ENCODE measurements at regions not wholly inside any gene's neighbourhood (a gene's known extent, or its start where the extent isn't known, plus 50 kb on each side); places are given as distances from the start of the nearest gene placed in this dataset.

DNA sequence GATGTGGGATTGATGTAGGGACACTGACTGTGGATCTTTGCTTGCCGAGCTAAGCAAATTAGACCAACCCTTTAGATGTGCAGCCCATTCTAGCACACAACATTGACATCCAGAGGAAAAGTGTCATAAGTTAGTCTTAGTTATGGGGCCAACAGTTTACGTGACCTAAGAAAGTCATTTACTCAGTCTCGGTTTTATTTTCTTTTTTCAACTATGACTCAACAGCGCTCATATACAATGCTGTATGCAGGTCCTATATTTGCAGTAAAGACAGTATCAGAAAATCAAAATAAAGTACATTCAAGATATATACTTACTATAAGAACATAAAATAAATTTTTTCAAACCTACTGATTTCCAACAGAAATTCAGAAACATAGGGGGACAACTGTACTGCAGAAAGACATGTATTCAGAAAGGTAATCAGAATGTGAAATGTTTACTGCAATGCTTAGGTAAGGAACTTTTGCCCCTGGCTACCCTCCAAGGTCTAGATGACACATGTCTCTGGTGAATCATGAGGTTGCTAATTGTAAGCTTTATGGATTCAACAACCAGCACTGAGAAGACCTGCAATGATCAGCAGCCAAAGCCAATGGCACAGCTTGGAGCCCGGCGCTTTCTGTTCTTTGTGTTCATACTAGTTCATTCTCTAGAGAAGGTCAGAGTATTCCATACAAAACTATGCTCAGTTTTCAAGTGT lies 317.5 kb upstream of the CNTN6 start:
- H3K36me3 Mint-ChIP-seq (ENCODE audit: low read depth), result no peaks in the 10 kb centered on the region
- H3K27me3 Mint-ChIP-seq, result no peaks in the 10 kb centered on the region
- no peak overlapping the region for H3K4me3 Mint-ChIP-seq
- ATAC-seq (replicated peaks), result no peak
- no peak overlapping the region for H3K27ac Mint-ChIP-seq
- no peaks in the 10 kb centered on the region for H3K4me1 Mint-ChIP-seq
- peaks cover 3% of the 10 kb centered on the region for H3K9me3 Mint-ChIP-seq

DNA sequence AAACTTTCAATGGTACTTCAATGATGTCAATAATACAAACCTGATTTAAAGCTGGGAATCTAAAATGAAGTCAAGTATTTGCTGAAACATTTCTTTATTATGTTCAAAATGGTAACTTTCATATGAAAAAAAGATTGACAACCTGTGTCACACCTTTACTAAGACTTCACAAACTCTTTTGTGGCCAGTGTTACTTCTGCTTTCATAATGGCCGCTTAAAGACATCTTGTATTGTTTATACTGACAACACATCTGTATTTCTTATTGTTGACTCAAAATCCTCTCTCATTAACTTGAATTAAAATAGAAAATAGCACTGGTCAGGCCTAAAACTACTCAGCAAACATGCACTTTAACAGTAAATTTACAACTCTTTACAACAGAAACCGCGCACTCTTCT lies 312.3 kb upstream of the CNTN6 start:
- no peak overlapping the region for H3K27ac Mint-ChIP-seq
- ATAC-seq (replicated peaks), result no peak
- H3K9me3 Mint-ChIP-seq, result peaks cover 14% of the 10 kb centered on the region
- H3K4me3 Mint-ChIP-seq, result no peak overlapping the region
- no peaks in the 10 kb centered on the region for H3K27me3 Mint-ChIP-seq
- no peaks in the 10 kb centered on the region for H3K36me3 Mint-ChIP-seq (ENCODE audit: low read depth)
- no peaks in the 10 kb centered on the region for H3K4me1 Mint-ChIP-seq

DNA sequence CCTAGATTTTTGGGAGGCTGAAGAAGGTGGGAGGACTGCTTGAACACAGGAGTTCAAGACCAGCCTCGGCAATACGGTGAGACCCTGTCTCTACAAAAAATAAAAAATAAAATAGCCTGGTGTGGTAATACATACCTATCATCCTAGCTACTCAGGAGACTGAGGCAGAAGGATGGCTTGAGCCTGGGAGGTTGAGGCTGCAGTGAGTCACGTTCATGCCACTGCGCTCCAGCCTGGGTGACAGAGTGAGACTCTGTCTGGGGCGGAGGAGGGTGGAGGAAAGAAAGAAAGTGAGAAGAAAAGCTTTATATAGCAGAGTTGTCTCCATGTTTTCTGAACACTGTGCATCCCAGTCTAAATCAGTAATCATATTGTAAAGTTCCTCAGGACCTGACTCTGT lies 301.4 kb upstream of the CNTN6 start:
- Mint-ChIP-seq H3K9me3 (peaks cover 8% of the 10 kb centered on the region), H3K27me3 (no peaks in the 10 kb centered on the region), H3K27ac (no peak overlapping the region)

DNA sequence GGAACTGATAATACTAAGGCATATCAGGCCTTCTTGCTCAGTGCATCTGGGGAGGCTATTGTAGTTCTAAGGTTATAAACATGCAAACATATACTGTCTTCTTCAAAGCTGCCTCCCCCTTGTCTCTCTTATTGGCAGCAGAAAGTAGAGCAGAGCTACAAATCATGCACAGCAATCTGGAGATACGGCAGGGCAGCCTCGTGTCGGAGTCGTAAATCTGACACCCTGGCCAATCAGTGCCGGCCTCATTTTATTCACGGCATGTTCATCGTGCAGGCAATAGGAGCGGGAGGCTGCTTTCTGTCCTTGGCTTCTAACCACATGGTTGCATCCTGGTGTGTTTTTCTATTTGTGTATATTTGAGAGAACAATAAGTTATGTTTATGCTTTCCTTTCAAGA lies 300.2 kb upstream of the CNTN6 start:
- ATAC-seq (replicated peaks), result no peak
- no peak overlapping the region for H3K4me3 Mint-ChIP-seq
- H3K4me1 Mint-ChIP-seq, result no peaks in the 10 kb centered on the region
- no peaks in the 10 kb centered on the region for H3K27me3 Mint-ChIP-seq
- H3K27ac Mint-ChIP-seq, result no peak overlapping the region
- peaks cover 11% of the 10 kb centered on the region for H3K9me3 Mint-ChIP-seq
- no peaks in the 10 kb centered on the region for H3K36me3 Mint-ChIP-seq (ENCODE audit: low read depth)

More for the DNA sequence above, 301.4 kb upstream of the CNTN6 start:
- ATAC-seq (replicated peaks), result no peak
- H3K4me1 Mint-ChIP-seq, result no peaks in the 10 kb centered on the region
- no peak overlapping the region for H3K4me3 Mint-ChIP-seq
- no peaks in the 10 kb centered on the region for H3K36me3 Mint-ChIP-seq (ENCODE audit: low read depth)

DNA sequence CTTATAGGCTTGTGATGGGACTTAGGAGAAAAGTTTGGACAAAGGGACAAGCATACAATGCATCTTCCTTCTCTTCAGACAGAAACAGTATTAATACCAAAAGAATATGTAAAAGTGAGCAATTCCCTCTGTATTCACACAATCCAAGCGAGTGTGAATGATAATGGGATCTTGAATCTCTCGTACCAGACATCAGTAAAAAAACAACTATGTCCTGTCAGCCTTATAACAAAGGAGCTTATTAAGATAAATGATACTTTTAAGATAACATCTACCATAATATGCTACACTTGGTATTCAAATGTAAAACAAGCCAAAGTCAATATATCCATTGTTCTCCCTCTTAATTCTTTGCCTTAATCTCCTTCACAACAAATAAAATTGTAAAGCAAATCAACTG lies 288.6 kb upstream of the CNTN6 start:
- ATAC-seq (replicated peaks), result no peak
- Mint-ChIP-seq H3K4me1 (no peaks in the 10 kb centered on the region), H3K4me3 (no peak overlapping the region), H3K27me3 (no peaks in the 10 kb centered on the region), H3K27ac (no peak overlapping the region), H3K9me3 (peaks cover 14% of the 10 kb centered on the region), H3K36me3 (ENCODE audit: low read depth) (no peaks in the 10 kb centered on the region)

DNA sequence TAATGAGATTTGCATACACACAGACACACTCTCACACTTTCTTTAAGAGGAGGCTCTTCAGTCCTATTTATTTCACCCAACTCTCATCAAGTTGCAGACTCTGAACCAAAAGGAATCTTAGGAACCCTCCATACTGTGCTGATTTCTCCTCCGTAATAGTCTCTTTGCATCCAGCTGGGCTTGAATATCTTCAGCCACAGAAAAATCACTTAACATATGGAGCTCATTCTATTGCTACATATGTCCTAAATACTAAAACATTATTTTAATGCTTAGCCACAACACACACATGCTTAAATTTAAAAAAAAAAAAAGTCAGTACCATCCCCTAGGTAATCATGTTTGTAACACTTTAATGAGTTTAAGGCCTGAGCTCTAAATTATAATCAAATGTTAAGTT lies 287.5 kb upstream of the CNTN6 start:
- no peak for ATAC-seq (replicated peaks)
- Mint-ChIP-seq H3K9me3 (peaks cover 10% of the 10 kb centered on the region), H3K36me3 (ENCODE audit: low read depth) (no peaks in the 10 kb centered on the region)

DNA sequence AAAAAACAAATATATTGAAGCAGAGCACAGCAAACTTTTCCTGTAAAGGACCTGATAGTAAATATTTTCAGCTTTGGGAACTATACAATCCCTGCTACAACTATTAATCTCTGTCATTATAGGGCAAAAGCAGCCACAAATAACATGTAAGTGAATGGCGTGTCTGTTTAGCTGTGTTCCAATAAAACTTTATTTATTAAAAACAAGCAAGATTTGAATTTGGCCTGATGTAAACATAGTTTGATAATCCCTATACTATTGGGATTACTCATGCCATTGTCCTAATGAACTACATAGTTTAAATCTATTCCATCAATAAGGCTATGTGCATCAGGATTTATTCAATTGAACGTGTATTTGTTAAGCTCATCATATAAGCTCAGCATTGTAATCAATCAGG lies 286.8 kb upstream of the CNTN6 start:
- Mint-ChIP-seq H3K36me3 (ENCODE audit: low read depth) (no peaks in the 10 kb centered on the region), H3K27me3 (no peaks in the 10 kb centered on the region), H3K4me3 (no peak overlapping the region), H3K4me1 (no peaks in the 10 kb centered on the region), H3K27ac (no peak overlapping the region), H3K9me3 (peaks cover 10% of the 10 kb centered on the region)
- no peak for ATAC-seq (replicated peaks)

More for the DNA sequence above, 287.5 kb upstream of the CNTN6 start:
- H3K4me1 Mint-ChIP-seq, result no peaks in the 10 kb centered on the region
- H3K27ac Mint-ChIP-seq, result no peak overlapping the region
- no peak overlapping the region for H3K4me3 Mint-ChIP-seq
- no peaks in the 10 kb centered on the region for H3K27me3 Mint-ChIP-seq

DNA sequence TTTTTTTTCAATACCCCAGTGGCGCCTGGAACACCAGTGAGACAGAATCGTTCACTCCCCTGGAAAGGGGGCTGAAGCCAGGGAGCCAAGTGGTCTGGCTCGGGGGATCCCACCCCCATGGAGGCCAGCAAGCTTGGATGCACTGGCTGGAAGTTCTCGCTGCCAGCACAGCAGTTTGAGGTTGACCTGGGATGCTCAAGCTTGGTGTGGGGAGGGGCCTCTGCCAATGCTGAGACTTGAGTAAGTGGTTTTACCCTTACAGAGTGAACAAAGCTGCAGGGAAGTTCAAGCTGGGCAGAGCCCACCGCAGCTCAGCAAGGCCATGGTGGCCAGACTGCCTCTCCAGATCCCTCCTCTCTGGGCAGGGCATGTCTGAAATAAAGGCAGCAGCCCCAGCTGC lies 276.2 kb upstream of the CNTN6 start:
- no peaks in the 10 kb centered on the region for H3K4me1 Mint-ChIP-seq
- no peaks in the 10 kb centered on the region for H3K36me3 Mint-ChIP-seq (ENCODE audit: low read depth)
- H3K27ac Mint-ChIP-seq, result no peak overlapping the region
- H3K4me3 Mint-ChIP-seq, result no peak overlapping the region
- ATAC-seq (replicated peaks), result no peak
- H3K9me3 Mint-ChIP-seq, result peaks cover 9% of the 10 kb centered on the region
- H3K27me3 Mint-ChIP-seq, result no peaks in the 10 kb centered on the region

DNA sequence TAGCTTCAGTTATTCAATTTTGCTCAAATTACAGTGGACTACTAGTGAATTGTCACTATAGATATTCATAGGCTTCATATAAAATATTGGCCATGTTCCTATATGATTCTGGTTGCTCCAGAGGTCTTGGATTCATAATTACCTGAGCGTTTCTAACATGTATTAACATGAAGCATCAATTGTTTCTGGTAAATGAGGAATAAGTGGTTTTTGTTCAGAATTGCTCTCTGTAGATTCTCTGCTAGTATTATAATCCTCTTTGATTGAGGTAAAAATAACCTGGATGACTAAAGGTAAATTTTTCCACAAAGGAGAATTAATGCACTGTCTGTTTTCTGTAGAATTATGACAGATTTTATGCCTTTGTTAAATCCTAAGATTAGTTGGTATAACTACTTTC lies 258.1 kb upstream of the CNTN6 start:
- no peaks in the 10 kb centered on the region for H3K4me1 Mint-ChIP-seq
- ATAC-seq (replicated peaks), result no peak
- H3K27me3 Mint-ChIP-seq, result no peaks in the 10 kb centered on the region
- no peaks in the 10 kb centered on the region for H3K36me3 Mint-ChIP-seq (ENCODE audit: low read depth)
- H3K27ac Mint-ChIP-seq, result no peak overlapping the region
- H3K4me3 Mint-ChIP-seq, result no peak overlapping the region
- H3K9me3 Mint-ChIP-seq, result peaks cover 16% of the 10 kb centered on the region

DNA sequence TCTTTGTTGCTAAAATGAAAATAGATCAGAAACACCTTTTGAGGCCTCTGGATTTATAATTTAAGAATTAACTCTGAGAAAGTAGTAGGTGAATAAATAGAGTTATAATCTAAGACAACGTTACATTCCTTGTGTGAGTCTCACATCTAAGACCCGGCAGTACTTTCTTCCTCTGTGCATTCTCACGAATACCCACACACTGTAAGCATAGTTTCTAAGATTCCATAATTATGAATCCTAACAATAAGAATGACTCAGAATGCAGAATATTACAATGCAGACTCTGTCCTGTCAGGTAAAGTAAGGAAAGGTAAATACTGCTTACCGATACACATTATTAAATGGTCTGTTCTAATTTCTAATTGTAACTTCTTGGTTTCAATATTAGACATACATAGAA lies 257.7 kb upstream of the CNTN6 start:
- ATAC-seq (replicated peaks), result no peak
- H3K4me3 Mint-ChIP-seq, result no peak overlapping the region
- H3K4me1 Mint-ChIP-seq, result no peaks in the 10 kb centered on the region

DNA sequence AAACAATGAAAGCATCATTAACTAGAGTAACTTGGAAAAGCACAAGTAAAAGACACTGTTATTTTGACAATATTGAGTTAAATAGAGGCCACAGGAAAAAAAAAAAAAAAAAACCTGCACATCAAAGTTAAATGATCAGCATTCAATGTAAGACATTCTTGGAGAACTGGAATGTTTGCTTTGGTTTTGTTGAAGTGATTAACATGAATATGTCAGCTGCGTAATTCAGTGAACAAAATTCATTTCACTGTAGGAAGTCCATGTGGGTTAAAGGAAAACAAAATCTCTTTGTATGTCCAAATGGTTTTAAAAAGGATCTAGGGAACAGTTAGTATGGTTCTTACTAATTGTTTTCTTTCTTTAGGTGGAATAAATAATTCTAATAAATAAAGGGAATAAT lies 252.8 kb upstream of the CNTN6 start:
- no peak overlapping the region for H3K27ac Mint-ChIP-seq
- ATAC-seq (replicated peaks), result no peak
- H3K9me3 Mint-ChIP-seq, result peaks cover 15% of the 10 kb centered on the region
- H3K4me1 Mint-ChIP-seq, result no peaks in the 10 kb centered on the region
- no peaks in the 10 kb centered on the region for H3K27me3 Mint-ChIP-seq
- no peak overlapping the region for H3K4me3 Mint-ChIP-seq
- no peaks in the 10 kb centered on the region for H3K36me3 Mint-ChIP-seq (ENCODE audit: low read depth)

More for the DNA sequence above, 257.7 kb upstream of the CNTN6 start:
- Mint-ChIP-seq H3K9me3 (peaks cover 16% of the 10 kb centered on the region), H3K27ac (no peak overlapping the region), H3K27me3 (no peaks in the 10 kb centered on the region), H3K36me3 (ENCODE audit: low read depth) (no peaks in the 10 kb centered on the region)

DNA sequence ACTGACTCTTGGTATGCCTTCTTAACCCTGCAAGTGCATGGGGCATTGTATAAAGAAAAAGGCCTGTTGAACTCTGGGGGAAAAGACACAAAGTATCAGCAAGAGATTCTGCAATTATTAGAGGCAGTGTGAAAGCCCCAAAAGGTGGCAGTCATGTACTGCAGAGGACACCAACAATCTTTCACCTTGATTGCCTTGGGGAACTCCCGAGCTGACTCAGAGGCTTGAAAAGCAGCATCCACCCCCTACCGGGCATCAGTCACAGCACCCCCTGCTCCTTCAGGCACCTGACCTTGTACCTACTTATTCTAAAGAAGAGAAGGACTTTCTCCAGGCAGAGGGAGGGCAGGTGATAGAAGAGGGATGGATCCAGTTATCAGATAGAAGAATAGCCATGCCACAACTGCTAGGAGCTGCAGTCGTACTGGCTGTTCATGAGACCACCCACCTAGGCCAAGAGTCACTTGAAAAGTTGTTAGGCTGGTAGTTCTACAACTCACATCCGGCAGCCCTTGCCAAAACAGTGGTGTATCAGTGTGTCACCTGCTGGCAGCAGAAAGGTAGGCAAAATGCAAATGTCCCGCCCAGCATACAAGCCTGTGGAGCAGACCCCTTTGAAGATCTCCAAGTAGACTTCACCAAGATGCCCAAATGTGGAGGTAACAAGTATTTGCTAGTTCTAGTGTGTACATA lies 241.6 kb upstream of the CNTN6 start:
- Mint-ChIP-seq H3K27me3 (no peaks in the 10 kb centered on the region), H3K4me3 (no peak overlapping the region), H3K27ac (no peak overlapping the region), H3K4me1 (no peaks in the 10 kb centered on the region), H3K36me3 (ENCODE audit: low read depth) (no peaks in the 10 kb centered on the region), H3K9me3 (peaks cover 16% of the 10 kb centered on the region)
- no peak for ATAC-seq (replicated peaks)

DNA sequence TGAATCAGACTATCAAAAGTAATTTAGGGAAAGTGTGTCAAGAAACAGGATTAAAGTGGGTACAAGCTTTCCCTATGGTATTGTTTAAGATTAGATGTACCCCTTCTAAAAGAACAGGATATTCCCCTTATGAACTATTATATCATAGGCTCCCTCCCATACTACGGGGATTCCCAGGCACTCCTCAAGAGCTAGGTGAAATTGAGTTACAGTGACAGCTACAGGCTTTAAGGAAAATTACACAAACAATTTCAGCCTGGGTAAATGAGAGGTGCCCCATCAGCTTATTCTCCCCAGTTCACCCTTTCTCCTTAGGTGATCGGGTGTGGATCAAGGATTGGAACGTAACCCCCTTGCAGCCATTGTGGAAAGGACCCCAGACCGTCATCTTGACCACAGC lies 240.8 kb upstream of the CNTN6 start:
- no peak for ATAC-seq (replicated peaks)

DNA sequence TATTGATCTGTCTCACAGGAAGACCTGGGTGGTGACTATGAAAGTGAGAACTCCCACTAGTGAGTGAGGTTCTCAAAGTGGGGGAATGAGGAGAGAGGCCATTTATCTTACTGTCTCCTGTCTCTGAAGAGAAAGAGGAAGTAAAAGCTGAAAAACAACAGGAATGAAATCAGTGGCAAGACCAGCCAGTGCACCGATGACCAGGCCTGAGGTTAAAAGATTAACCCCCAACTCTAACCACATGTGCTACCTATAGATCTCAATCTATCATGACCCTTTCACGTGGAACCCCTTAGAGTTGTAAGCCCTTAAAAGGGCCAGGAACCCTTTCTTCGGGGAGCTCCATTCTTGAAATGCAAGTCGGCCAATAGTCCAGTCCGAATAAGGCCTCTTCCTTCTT lies 239.3 kb upstream of the CNTN6 start:
- H3K9me3 Mint-ChIP-seq, result peaks cover 3% of the 10 kb centered on the region
- H3K4me3 Mint-ChIP-seq, result no peak overlapping the region
- H3K27me3 Mint-ChIP-seq, result no peaks in the 10 kb centered on the region
- no peak for ATAC-seq (replicated peaks)
- no peaks in the 10 kb centered on the region for H3K4me1 Mint-ChIP-seq
- no peak overlapping the region for H3K27ac Mint-ChIP-seq
- H3K36me3 Mint-ChIP-seq (ENCODE audit: low read depth), result no peaks in the 10 kb centered on the region

More for the DNA sequence above, 240.8 kb upstream of the CNTN6 start:
- no peaks in the 10 kb centered on the region for H3K27me3 Mint-ChIP-seq
- peaks cover 11% of the 10 kb centered on the region for H3K9me3 Mint-ChIP-seq
- H3K4me1 Mint-ChIP-seq, result no peaks in the 10 kb centered on the region
- no peaks in the 10 kb centered on the region for H3K36me3 Mint-ChIP-seq (ENCODE audit: low read depth)
- H3K27ac Mint-ChIP-seq, result no peak overlapping the region
- no peak overlapping the region for H3K4me3 Mint-ChIP-seq

DNA sequence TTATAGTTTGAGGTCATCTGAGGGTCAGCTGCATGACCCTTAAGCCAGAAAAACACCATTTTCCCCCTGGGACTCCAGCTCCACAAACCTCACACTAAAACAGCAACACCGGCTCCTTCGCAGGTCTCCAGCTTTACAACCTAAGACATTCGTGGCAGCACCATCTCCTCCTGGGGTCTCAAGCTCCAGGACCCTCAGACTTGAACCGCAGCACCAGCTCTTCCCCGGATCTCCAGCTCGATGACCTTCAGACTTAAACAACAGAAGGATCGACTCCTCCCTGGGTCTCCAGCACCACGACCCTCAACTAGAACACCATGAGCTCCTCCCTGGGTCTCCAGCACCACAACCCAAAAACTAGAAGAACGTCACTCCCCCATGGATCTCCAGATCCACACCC lies 233.7 kb upstream of the CNTN6 start:
- H3K9me3 Mint-ChIP-seq, result peaks cover 3% of the 10 kb centered on the region
- no peaks in the 10 kb centered on the region for H3K27me3 Mint-ChIP-seq

More for the DNA sequence above, 233.7 kb upstream of the CNTN6 start:
- Mint-ChIP-seq H3K4me3 (no peak overlapping the region), H3K27ac (no peak overlapping the region), H3K36me3 (ENCODE audit: low read depth) (no peaks in the 10 kb centered on the region), H3K4me1 (no peaks in the 10 kb centered on the region)
- ATAC-seq (replicated peaks), result no peak
